ENCODE measurements at regions not wholly inside any gene's neighbourhood (a gene's known extent, or its start where the extent isn't known, plus 50 kb on each side); places are given as distances from the start of the nearest gene placed in this dataset.

GRCh38 chr2:8267721-8268120 lies 414.1 kb upstream of the ID2 start:
- H3F3A ChIP-seq (ENCODE audit: low read depth) = no peaks in the 10 kb centered on the region
- no peak overlapping the region for H3K9ac ChIP-seq (ENCODE audit: low read depth, low read length, poor library complexity, severe bottlenecking)

GRCh38 chr2:8268172-8268783 lies 413.6 kb upstream of the ID2 start:
- no peak overlapping the region for H3K9ac ChIP-seq (ENCODE audit: low read depth, low read length, poor library complexity, severe bottlenecking)
- H3K4me3 ChIP-seq (ENCODE audit: low read length, poor library complexity, severe bottlenecking) = no peak overlapping the region
- H3K4me2 ChIP-seq (ENCODE audit: low read depth, low read length, poor library complexity, severe bottlenecking) = no peak overlapping the region
- H3F3A ChIP-seq (ENCODE audit: low read depth) = no peaks in the 10 kb centered on the region
- TF ChIP-seq CTCF (conservative IDR thresholded peaks at IDR 0.05; ENCODE audit: low read length) (no peak), EZH2phosphoT487 (IDR thresholded peaks at IDR 0.05; ENCODE audit: borderline replicate concordance) (no peak)
- no peaks in the 10 kb centered on the region for H3K36me3 ChIP-seq (ENCODE audit: insufficient read depth, low read length)
- no peaks in the 10 kb centered on the region for H3K79me2 ChIP-seq (ENCODE audit: insufficient read depth, low read length)
- H3K9me2 ChIP-seq (replicated peaks; ENCODE audit: low read depth, low read length) = no peaks in the 10 kb centered on the region
- no peaks in the 10 kb centered on the region for H3K9me3 ChIP-seq (ENCODE audit: insufficient read depth, low read depth, low read length)
- H3K27me3 ChIP-seq (ENCODE audit: insufficient read depth, low read length, poor library complexity, severe bottlenecking) = no peaks in the 10 kb centered on the region
- H3K4me1 ChIP-seq (ENCODE audit: insufficient read depth, low read length, poor library complexity, severe bottlenecking) = peaks cover 34% of the 10 kb centered on the region
- no peaks in the 10 kb centered on the region for H4K20me1 ChIP-seq (ENCODE audit: insufficient read depth, low read length, poor library complexity, severe bottlenecking)
- no peak overlapping the region for H2AFZ ChIP-seq (ENCODE audit: low read length)

More at GRCh38 chr2:8267721-8268120, 414.1 kb upstream of the ID2 start:
- Histone ChIP-seq H3K79me2 (ENCODE audit: insufficient read depth, low read length) (no peaks in the 10 kb centered on the region), H3K9me2 (replicated peaks; ENCODE audit: low read depth, low read length) (no peaks in the 10 kb centered on the region), H3K27me3 (ENCODE audit: insufficient read depth, low read length, poor library complexity, severe bottlenecking) (no peaks in the 10 kb centered on the region), H3K4me3 (ENCODE audit: low read length, poor library complexity, severe bottlenecking) (no peak overlapping the region), H2AFZ (ENCODE audit: low read length) (no peak overlapping the region), H3K36me3 (ENCODE audit: insufficient read depth, low read length) (no peaks in the 10 kb centered on the region), H3K4me1 (ENCODE audit: insufficient read depth, low read length, poor library complexity, severe bottlenecking) (peaks cover 39% of the 10 kb centered on the region), H3K9me3 (ENCODE audit: insufficient read depth, low read depth, low read length) (no peaks in the 10 kb centered on the region), H3K4me2 (ENCODE audit: low read depth, low read length, poor library complexity, severe bottlenecking) (no peak overlapping the region), H4K20me1 (ENCODE audit: insufficient read depth, low read length, poor library complexity, severe bottlenecking) (no peaks in the 10 kb centered on the region)
- TF ChIP-seq CTCF (conservative IDR thresholded peaks at IDR 0.05; ENCODE audit: low read length) (no peak), EZH2phosphoT487 (IDR thresholded peaks at IDR 0.05; ENCODE audit: borderline replicate concordance) (no peak)

DNA sequence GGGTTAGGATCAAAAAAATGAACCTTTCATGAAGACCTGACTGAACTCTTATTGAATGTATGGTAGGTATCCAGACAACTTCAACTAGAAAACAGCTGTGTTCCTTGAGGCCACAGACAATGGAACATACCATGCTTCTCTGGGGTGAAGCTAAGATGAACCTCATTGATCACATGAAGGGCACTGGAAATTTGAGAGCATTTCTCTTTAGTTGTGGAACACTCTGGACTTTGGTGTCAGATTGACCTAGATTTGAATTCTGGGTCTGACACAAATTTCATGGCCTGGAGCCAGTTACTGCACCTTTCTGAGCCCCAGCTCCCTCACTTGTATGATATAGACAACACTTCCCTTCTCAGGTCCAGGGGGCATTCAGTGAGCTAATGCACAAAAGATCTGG lies 411.2 kb upstream of the ID2 start:
- Histone ChIP-seq H3K9ac (ENCODE audit: low read depth, low read length, poor library complexity, severe bottlenecking) (no peak overlapping the region), H3K36me3 (ENCODE audit: insufficient read depth, low read length) (no peaks in the 10 kb centered on the region), H3K4me2 (ENCODE audit: low read depth, low read length, poor library complexity, severe bottlenecking) (no peak overlapping the region), H3K9me2 (replicated peaks; ENCODE audit: low read depth, low read length) (no peaks in the 10 kb centered on the region), H2AFZ (ENCODE audit: low read length) (no peak overlapping the region), H3K4me1 (ENCODE audit: insufficient read depth, low read length, poor library complexity, severe bottlenecking) (peaks cover 24% of the 10 kb centered on the region), H3K4me3 (ENCODE audit: low read length, poor library complexity, severe bottlenecking) (no peak overlapping the region), H4K20me1 (ENCODE audit: insufficient read depth, low read length, poor library complexity, severe bottlenecking) (no peaks in the 10 kb centered on the region), H3K9me3 (ENCODE audit: insufficient read depth, low read depth, low read length) (no peaks in the 10 kb centered on the region), H3F3A (ENCODE audit: low read depth) (no peaks in the 10 kb centered on the region), H3K79me2 (ENCODE audit: insufficient read depth, low read length) (no peaks in the 10 kb centered on the region), H3K27me3 (ENCODE audit: insufficient read depth, low read length, poor library complexity, severe bottlenecking) (no peaks in the 10 kb centered on the region)
- no peak for TF ChIP-seq CTCF (conservative IDR thresholded peaks at IDR 0.05; ENCODE audit: low read length)
- no peak for TF ChIP-seq EZH2phosphoT487 (IDR thresholded peaks at IDR 0.05; ENCODE audit: borderline replicate concordance)

All from Loucy (cell line).